GM18511 (cell line): ENCODE measurements at regions not wholly inside any gene's neighbourhood (a gene's known extent, or its start where the extent isn't known, plus 50 kb on each side); places are given as distances from the start of the nearest gene placed in this dataset.
"Not testable (repeated sequence)": the region's sequence is repeated elsewhere in the genome, so short reads cannot be mapped to it uniquely, and the experiment has no call there.

Source experiments
- ATAC-seq: cut with Tn5 transposase; IDR thresholded peaks from one replicate; pipeline ENCODE4 v1.9.1; 2021; ENCODE audit warnings: mild to moderate bottlenecking, moderate library complexity; ENCODE audit not compliant: unreplicated experiment

DNA sequence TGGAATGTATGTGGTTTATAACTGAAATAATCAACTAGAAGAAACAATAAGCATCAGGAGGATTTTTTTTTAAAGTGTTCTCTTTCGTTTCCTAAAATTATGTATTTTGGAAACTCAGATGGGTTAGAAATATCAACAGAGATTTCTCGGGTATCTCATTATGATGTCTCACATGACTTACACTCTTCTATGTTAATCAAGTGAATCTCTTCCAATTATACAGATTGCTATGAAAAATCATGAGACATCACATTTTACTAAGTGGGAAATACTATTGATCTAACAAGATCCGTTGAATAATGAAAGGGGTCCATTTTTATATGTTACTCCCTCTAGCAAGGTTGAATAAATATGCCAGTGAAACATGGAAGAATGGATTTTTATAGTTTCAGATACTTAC, 54.7 kb upstream of the NRIP1 start:
- ATAC-seq = no peak

DNA sequence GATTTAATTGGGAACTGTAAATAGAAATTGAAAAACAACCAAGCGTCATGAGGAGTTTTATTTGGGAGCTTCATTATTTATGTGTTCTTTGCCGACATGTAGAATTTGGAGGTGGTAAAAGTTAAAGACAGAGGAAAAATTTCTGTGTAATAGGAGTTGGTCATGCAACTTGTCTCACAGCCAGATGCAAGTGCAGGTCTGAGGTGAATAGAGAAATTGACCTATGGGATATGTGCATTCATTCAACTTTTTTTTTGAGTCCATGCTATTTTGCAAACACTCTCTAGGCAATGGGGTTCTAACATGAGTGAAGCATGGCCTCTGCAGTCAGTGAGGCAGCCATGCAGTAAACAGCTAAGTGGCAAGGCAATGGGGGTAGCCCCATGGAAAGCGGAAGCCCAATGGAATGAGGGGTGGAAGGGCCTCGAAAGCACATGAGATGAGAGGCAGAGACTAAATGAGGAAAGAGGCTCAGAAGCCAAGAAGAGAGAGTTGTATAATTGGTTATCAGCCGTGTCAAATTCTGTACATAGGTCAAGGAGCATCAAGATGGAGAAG, 56.4 kb upstream of the NRIP1 start:
- ATAC-seq = no peak

DNA sequence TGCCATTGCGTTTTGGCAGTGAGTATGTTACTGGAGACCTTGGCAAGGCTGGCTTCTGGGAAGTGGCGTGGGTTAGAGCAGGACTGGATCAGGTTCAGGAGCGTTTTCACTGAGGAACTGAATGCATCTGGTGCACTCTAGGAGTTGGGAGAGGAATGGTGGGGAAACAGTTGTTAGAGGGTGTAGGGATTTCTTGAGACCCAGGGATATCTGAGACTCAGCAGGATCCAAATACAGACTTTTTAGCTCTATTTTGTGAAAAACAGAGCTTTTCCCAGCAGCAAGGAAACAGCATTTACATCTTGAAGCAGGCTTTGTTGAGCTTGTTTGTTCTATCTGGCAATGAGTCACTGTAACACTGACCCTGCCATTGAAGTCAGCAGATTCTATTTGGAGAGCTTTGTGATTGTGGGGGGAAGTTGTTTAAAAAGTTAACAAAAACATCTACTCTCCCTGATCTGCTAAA, 56.9 kb upstream of the NRIP1 start:
- no peak for ATAC-seq

DNA sequence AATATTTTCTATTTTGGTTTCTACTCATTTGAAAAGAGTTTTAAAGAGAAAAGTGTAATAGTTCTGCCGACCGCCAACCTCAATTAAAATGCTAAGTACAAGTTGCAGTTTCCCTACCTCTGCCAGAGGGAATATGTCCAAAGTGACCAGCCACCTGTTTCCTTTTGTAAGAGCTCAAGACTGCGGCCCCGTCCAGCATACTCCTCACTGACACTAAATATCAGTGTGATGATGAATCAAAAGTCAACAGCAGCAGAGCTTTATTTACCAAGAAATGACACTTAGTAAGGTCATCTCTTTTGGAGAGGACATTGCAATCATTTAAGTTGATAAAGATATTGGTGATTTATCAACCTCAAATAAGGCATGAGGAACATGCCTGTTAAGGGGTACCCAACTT, 57.4 kb upstream of the NRIP1 start:
- no peak for ATAC-seq

DNA sequence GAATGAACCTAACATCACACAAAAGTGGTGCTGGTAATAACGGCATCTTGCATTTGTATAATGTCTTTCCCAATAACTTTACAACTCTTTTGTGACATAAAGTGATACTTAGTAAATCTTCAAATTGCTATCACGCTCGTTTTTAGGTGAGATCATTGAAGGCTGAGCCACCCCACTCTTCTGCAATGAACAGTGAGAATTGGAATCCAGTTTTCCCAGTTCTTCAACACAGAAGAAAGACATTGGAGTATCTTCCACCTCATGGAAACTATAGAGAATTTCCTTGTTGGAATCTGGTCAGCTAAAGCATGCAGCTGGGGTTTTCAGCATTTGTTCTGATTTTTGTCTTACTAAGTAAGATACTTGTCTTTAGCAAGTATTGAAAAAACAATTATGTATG, 59.9 kb upstream of the NRIP1 start:
- ATAC-seq = no peak

DNA sequence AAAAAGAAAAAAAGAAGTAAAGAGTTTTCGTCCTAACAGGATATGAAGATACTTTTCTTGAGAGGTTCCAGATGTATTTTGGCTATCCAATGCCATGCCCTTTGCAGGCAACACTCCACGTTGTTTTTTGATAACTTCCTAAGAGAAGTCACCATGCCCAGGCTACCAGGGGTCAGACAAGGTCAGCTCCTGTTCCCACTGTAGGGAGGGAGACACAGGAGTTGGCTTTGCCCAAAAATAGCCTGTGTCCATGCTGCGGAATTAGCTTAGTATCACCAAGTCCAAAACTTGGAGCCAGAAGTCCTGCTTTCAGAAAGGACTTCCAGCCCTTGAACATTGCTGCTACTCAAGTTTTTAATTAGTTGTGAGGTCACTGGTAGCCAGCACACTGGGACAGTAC, 62.1 kb upstream of the NRIP1 start:
- no peak for ATAC-seq

DNA sequence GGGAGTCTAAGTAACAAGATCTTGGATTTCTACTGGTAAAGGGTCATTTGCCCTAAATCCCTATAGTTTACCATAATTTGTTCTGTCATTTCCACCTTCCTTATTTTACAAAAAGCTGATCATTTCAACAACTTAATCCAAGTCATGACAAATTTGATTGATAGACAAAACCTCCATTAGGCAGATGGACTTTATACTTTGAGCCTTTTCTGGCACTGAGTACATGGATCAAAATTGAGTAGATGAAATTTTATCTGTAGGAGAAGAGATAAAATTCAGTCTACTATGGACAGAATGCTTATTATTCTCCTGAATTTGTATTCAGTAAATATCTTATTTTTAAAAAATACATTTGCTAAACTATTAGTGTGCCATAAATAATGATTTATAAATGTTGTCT, 62.6 kb upstream of the NRIP1 start:
- ATAC-seq = no peak

DNA sequence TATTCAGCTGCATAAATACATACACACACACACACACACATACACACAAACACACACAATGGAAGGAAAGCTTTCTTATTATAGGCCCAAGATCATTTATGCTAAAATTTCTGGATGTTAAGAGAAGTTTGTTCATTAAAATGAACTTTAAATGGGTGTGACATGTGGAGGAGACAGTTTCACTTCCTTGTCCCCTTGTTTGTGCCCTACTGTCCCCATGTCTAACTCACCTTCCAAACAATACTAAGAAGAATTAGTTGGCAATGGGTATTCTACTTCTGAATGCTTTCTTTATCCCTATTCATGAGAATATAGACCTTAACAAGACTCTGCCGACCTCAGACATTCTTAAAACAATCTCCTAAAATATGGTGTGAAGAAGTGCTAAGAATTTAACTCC, 63.5 kb upstream of the NRIP1 start:
- ATAC-seq = no peak

DNA sequence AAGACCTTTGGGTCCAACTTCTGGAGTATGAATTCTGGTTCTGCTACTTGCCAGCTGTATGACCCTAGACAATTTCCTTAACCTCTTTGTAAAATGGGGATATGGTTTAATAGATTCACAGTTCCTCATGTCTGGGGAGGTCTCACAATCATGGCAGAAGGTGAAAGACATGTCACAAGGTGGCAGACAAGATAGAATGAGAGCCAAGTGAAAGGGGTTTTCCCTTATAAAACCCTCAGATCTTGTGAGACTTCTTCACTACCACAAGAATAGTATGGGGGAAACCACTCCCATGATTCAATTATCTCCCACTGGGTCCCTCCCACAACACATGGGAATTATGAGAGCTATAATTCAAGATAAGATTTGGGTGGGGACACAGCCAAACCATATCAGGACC, 63.9 kb upstream of the NRIP1 start:
- not testable (repeated sequence) for ATAC-seq

DNA sequence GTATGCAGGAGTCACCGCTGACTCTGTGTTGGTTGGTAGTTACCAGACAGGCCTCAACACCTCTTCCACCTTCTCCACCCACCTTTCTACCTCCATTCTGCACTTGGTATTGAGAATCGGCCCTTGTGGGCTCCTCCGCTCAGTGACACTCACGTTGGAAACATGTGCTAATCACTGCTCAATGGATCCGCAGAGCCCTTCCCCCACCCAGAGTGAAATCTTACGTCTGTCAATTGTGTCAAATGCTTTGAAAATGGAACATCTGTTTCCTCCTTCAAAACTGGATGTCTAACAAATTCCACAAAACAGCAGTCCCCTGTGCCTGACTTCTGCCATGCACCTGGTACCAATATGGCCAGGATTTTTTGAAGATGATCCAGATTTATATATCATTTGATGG, 65.5 kb upstream of the NRIP1 start:
- ATAC-seq = no peak

DNA sequence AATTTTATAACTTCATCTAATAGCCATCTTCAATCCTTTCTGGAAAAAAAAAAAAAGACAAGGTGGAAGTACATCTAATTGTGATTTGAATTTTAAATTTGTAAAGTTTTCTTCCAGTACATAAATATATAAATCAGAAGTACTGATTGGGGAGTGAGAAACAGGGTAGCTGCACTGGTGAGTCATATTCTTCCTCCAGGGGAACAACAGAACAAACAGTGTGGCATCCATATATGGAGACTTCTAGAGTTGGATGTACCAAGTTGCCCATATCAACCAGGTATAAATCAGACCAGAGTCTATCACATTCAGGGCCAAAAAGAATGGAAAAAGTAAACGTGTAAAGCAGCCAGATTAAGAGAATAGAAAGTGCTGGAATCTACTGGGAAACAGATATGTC, 66.0 kb upstream of the NRIP1 start:
- no peak for ATAC-seq

DNA sequence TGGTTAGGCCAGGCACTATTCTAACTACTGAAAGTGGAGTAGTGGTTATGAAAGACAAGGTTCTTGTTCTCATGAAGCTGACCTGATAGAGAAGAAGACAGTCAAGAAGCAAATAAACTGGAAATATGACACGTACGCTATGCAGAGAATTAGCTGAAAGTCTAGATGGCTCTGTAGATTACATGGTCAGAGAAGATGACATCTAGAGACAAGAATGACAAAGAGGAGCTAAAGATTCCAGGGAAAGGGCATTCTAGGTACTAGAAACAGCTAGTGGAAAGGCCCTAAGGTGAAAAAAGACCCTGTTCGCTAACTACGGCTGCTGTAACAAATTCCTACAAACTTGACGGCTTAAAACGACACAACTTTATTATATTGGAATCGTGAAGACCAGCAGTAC, 68.0 kb upstream of the NRIP1 start:
- no peak for ATAC-seq

DNA sequence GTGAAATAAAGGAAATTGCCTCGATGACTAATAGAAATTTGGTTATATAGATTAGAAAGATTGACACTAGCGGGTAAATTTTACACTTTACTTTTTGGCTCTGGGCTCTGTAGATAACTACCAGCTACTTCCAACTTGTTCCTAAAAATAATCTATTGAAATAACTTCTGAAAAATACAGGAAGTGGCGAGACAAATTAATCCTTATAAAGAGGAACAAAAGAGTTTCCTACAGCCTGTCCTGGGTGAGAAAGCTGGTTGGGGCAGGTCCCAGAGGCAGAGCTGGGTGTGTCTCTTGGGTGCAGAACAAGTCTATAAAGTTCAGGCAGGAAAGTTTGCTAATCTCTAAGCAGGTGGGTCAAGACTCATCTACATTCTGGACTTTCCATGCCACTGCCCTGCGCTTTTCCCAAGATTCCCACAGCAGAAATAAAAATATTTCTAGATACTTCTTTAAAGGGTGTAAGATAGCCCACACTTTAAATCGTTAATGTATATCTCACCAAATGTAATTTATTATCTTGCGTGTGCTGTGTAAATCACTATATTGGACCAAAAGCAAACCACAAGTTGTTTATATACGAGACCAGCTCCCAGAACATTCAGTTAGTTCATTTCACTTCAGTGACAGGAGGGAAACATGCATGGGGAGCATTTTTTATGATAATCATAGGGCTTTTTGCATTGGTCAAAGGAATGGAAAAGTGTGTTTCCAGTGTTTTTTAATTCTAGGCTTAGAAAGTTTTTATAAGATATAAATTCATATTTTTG, 70.1 kb upstream of the NRIP1 start:
- ATAC-seq = no peak

DNA sequence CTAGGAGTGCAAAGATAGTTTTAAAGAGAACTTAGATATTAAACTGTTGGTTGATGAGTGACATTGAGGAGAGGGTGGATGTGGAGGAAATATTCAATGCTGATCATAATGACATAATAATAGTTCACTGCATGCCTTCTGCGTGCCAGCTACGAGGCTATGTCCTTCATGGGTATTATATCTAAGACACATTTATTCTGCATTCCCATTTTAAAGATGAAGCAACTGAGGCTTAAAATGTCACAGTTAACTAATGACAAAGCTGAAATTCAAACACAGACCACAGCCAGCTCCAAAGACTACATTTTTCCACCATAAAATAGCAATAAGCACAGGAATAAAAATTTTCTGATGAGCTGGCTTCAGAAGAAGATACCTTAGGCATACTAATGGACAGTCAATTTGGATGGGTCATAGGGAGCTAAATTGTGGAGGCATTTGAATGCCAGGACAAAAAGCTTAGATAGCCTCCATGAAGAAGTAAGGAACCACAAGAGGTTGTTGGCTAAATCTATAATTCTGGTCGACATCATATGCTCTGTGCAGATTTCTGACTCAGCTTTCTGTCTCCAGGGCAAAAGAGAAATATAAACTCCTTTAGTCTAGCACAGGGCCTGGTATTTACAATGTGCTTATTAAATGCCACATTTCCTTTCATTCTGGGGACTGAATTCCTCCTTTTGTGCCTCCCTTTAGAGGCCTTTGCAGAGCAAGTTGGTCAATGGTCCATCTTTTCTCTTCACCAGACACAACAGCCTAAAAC, 71.2 kb upstream of the NRIP1 start:
- no peak for ATAC-seq

DNA sequence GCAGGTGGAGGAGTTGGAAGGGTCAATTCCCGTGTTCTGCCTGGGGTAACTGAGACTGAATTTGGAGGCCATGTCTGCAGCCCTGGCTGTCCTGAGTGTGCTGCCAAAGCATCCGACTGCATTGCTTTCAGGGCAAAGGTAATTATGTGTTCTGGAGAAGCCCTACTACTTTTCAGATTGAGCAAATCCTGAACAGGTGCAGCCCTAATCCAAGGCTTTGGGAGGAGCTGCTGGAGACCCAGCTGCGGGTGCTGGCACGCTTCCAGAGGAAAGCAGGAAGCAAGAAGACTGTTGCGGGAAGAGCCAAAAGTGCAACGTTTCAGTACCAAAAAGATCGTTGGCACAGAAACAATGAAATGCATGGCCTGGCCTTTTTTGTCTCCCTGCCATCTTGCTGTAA, 73.7 kb upstream of the NRIP1 start:
- ATAC-seq = no peak

DNA sequence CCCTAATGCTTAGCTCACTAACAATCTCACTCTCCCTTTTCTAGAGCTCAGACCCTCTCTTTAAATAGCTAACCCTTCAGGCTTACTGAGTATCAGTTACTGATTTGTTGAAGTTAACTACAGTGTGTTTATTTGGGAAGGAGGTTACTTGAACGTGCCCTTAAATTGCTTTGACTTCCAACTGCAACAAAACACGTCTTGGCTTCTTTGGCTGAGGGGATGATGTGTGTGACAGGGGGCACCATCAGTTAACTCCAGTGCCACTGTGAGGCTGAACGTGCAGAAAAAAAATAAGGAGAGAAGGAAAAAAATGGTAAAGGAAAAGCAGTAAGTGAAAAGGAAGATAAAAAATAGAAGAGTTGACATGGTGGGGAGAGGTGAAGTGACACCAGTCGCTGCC, 75.1 kb upstream of the NRIP1 start:
- ATAC-seq = no peak

DNA sequence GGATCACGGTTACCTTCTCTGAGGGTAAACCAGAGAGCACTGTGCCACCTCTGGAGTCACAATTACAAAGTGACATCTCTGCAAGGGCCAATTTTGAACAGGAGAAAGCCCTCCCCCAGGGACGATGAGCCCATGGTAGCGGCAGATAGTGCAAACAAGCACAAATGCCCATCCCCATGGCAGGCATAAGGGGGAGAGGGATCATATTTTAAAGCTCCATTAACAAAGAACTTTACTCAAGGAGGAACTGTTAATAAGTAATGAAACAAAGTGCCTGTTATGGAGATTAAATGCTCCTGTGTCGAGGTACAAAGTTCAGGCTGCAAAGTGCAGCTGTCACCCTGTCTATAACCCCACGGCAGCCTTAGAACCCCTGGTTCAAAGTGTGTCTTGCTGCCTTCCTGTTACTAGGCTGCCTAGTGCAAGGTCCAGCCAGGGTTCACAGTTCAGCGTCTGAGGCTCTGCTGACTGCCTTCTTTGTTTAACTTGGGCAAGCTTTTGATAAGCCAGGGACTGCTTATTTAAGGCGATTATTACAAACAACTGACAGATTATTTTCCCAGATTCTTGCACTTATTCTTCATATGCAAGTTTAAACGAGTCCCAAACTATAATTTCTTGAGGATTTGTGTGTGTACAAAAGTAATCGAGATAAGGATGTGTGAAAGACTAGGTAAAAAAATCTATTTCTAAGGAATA, 75.7 kb upstream of the NRIP1 start:
- ATAC-seq = no peak

DNA sequence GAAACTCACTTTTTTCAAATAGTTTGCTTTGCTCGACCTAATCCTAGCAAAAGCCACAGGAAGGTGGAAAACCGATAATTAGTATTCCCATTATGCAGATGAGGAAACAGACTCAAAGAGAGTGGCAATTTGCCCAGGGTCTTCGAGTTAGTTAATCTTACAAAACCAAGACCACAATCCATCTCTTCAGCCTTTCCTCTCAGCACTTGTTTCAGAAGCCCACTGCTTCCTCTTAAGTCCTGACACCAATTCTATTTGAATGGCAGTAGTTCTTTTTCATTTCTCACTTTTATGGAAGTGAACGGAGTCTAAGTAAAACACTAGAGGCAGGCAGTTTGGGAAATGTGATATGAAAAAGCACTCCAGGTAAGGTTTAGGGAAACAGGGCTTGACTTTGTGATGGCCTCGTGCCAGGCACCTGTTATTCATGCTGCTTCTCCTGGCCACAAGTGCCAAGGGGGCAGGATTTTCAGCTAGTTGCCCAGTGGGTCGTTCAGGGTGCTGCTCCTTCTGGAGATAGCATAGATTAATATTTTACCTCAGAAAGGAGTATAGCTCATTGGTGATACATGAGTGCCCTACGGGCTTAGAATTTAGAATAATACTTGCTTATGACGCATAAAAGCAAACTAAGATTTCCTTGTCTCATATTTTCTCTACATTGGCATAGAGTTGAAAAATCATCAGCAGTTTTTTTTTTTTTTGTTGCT, 76.6 kb upstream of the NRIP1 start:
- ATAC-seq = no peak

DNA sequence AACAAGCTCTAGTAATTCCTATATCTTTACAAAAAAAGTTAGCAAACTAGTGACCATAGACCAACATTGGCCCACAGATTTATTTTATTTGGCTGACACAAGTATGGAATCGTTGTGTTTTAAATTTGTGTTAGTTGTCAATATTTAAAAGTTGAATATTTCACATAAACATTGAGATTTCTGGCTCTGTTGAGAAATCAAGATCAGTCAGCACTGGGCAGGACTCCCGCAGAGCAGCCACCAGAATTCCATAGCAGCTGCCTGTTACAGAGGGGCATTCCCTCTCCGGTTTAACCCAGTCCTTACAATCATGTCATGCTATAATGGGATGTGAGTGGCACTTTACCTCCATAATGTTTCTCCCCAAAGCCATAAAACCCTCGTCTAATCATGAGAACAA, 79.2 kb upstream of the NRIP1 start:
- ATAC-seq = no peak

DNA sequence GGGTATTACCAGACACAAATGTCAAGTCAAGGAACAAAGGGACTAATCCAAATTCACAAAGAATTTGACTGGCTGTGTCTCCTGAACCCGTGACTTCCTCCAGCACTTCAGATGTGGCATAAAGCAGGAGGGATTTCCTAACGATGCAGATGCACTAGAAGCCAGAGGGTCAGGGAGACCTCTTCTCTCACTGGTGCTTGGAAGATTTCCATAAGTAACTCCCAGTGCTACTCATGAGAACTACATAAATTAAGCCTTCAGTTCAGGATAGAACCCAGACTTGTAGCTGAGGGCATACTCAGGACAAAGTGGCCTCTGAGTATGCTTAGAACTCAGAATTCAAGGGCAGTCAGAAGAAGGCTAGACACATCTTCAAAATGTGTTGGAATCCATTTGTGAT, 83.6 kb upstream of the NRIP1 start:
- no peak for ATAC-seq
